GM10248 (cell line): ENCODE measurements at regions not wholly inside any gene's neighbourhood (a gene's known extent, or its start where the extent isn't known, plus 50 kb on each side); places are given as distances from the start of the nearest gene placed in this dataset.

Experiments
- CTCF ChIA-PET: fragments of 300-600 bp; sonication (Branson Sonifier 250); formaldehyde crosslinking; extraction: SDS; loops from one replicate; lab custom pipeline; 2021; ENCODE audit warnings: antibody characterized with exemption; lab: Yijun Ruan, JAX
- POLR2A ChIA-PET: fragments of 350-650 bp; sonication (Branson Sonifier 250); formaldehyde crosslinking; extraction: SDS; loops from one replicate; lab custom pipeline; 2020; ENCODE audit warnings: antibody characterized with exemption; lab: Yijun Ruan, JAX
- DNase-seq: peaks from one replicate; pipeline ENCODE4 v3.0.0; 2012; ENCODE audit errors: extremely low spot score
- TF ChIP-seq, protein P1 (sequence below): IDR thresholded peaks from 2 replicates; pipeline ENCODE4 v1.5.1; 2012; ENCODE audit warnings: mild to moderate bottlenecking, low read depth; ENCODE audit errors: extremely low read depth, missing control alignments, control extremely low read depth

DNA sequence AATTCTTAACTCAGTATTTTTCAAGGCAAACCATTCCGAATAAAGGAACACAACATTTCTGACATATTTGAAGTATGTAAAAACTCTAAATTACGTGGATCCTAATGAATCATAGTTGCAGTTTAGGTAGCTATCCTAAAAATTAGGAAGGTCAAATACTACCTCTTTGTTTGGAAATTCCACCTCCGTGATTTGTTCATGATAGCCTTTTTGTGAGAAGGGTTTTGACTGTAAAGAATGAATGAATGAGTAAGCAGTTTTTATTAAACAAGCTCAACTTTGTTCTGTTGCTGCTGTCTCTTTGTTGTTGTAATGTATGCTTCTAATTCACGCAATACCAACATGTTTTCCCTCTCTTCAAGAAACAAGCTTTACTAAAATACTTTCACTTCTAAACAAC, 840.4 kb downstream of the USP25 start:
- no peak for DNase-seq
- ChIA-PET CTCF (no interaction called here), POLR2A (no interaction called here)
- TF ChIP-seq, protein P1, sequence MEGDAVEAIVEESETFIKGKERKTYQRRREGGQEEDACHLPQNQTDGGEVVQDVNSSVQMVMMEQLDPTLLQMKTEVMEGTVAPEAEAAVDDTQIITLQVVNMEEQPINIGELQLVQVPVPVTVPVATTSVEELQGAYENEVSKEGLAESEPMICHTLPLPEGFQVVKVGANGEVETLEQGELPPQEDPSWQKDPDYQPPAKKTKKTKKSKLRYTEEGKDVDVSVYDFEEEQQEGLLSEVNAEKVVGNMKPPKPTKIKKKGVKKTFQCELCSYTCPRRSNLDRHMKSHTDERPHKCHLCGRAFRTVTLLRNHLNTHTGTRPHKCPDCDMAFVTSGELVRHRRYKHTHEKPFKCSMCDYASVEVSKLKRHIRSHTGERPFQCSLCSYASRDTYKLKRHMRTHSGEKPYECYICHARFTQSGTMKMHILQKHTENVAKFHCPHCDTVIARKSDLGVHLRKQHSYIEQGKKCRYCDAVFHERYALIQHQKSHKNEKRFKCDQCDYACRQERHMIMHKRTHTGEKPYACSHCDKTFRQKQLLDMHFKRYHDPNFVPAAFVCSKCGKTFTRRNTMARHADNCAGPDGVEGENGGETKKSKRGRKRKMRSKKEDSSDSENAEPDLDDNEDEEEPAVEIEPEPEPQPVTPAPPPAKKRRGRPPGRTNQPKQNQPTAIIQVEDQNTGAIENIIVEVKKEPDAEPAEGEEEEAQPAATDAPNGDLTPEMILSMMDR, result no peak

DNA sequence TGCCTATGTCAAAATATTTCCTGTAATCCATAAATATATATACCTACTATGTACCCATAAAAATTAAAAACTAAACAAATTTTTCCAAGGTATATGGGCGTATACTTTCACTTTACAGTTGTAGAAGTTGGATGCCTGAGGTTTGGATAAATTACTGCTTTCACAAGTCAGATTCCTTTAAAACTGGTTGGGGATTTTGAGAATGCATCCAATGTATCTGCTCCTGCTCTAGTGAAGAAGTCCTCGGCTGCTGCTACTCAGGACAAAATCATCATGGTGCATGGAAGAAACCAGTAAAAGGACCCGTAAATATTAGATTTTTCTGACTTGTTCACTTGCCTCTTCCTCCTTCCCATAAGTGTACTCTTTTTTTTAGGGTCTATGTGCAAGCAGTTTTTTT, 841.1 kb downstream of the USP25 start:
- POLR2A ChIA-PET, result no interaction called here
- TF ChIP-seq, protein P1, result no peak
- CTCF ChIA-PET, result no interaction called here
- no peak for DNase-seq

DNA sequence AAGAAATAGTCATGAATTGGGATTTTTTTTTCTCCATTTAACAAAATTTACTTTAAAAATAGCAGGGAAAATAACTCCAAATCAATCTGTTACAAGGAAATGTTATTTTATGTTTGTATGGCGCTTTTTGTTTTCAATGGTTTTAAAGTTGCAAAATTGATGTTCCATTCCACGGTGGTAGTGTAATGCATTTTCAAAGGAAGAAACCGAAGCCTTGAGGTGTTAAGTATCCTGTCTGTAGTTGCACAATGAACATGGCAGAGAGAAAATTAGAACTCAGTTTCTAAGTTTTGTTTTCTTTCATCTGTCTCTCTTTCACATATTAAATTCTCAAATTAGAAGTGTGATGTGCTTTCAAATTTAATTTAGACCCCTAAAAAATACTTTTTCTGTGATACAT, 841.8 kb downstream of the USP25 start:
- DNase-seq, result no peak
- ChIA-PET POLR2A (no interaction called here), CTCF (no interaction called here)
- TF ChIP-seq, protein P1, result no peak

DNA sequence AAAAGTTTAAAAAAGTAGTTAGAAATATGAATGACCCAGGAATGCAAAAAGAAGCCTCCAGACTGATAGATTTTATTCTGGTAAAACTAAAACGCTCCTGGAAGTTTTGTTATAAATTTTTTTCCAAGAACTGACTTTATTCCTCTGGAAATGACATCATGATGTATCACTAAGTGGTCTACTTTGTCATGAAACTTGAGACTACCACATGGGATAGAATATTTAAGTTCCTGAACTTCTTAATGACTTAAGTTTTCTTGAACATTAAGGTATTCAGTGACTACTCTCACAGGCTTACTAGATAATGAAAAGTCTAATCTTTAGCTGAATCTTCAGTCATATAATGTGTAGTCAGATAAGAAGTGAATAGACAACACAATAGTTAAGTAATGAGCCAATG, 842.2 kb downstream of the USP25 start:
- CTCF ChIA-PET, result no interaction called here

DNA sequence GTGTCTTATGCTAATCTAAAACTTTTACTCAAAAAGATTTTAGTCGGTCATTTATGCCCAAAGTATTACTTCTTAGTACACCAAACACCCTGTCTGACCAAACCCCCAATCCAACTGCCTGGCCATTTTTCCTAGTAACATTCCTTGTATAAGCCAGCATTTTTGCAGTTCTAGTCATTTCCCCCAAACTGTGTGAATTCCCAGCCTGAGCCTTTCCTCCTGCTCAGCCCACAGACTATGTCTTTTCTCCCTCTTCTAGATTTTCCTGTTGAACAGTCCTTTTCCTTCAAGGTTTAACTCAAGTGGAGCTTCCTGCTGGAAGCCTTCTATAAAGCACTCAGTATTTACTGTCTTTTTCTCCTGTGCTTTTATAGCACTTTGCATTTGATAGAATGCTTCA, 843.8 kb downstream of the USP25 start:
- no peak for DNase-seq
- TF ChIP-seq, protein P1, result no peak
- ChIA-PET CTCF (interaction anchor here (1.4 kb wide), 1 partner anchor 13 kb away, joined by 3 read pairs; no protein-coding TSS in a partner anchor), POLR2A (no interaction called here)

More for the DNA sequence above, 842.2 kb downstream of the USP25 start:
- POLR2A ChIA-PET, result no interaction called here
- DNase-seq, result no peak
- TF ChIP-seq, protein P1, result no peak

DNA sequence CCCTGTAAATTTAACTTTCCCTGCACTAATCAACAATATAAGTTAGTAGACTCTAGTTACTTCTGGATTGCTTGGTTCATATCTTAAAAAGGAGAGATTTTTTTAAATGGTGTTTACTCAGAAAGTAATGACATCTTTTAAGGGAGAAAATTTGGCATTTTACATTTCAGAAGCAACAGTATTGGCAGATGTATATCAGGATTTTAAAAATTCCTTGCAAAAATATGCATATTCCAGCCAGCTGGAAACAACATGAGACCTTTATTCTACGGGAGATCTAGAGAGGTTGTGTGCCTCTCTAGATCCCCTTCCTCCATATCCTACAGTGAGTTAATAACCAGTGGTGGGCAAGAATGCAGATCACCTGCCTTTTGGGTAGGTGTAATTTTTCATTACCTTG, 848.2 kb downstream of the USP25 start:
- DNase-seq, result no peak
- ChIA-PET POLR2A (no interaction called here), CTCF (no interaction called here)
- TF ChIP-seq, protein P1, result no peak

DNA sequence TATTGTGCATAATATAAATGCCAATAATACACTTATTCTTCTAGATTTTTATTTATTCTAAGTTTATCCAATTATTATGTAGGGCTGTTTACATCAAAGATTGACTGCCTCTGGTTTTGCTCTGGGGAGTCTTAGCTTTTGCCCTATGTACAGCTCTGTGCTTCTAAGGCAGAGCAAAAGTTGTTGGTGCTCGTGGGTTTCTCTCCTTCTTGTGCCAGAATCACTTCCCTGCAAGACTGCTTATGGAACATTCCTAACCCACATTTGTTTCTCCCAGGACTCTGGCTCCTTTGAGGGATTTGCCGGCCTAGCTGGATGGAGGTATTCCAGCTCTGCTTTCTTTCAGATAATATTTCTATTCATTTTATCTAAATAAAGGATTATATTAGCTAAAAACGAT, 849.1 kb downstream of the USP25 start:
- POLR2A ChIA-PET, result no interaction called here
- DNase-seq, result no peak
- CTCF ChIA-PET, result no interaction called here
- TF ChIP-seq, protein P1, result no peak
